KMS-11 (cell line): ENCODE measurements at regions not wholly inside any gene's neighbourhood (a gene's known extent, or its start where the extent isn't known, plus 50 kb on each side); places are given as distances from the start of the nearest gene placed in this dataset.

ENCODE experiments used
- H2AFZ ChIP-seq: fragments of 200-600 bp; sonication (generic); 2 replicates; pipeline ENCODE4 v1.6.1; 2016; ENCODE audit warnings: antibody characterized with exemption, mixed run types, low read depth
- H3K27ac ChIP-seq: fragments of 200-600 bp; sonication (generic); 2 replicates; pipeline ENCODE4 v1.6.1; 2016; ENCODE audit warnings: mild to moderate bottlenecking, mixed run types
- H3K27me3 ChIP-seq: fragments of 200-600 bp; sonication (generic); 2 replicates; pipeline ENCODE4 v1.6.1; 2017; ENCODE audit warnings: mild to moderate bottlenecking, low read depth, mixed run types, moderate library complexity; ENCODE audit not compliant: insufficient read depth
- H3K36me3 ChIP-seq: fragments of 200-600 bp; sonication (generic); 2 replicates; pipeline ENCODE4 v1.6.1; 2017; ENCODE audit warnings: mild to moderate bottlenecking, mixed run types; ENCODE audit not compliant: insufficient read depth
- H3K4me1 ChIP-seq: fragments of 200-600 bp; sonication (generic); 2 replicates; pipeline ENCODE4 v1.6.1; 2016; ENCODE audit warnings: mild to moderate bottlenecking, low read depth, mixed run types; ENCODE audit not compliant: poor library complexity, severe bottlenecking
- H3K4me2 ChIP-seq: fragments of 200-600 bp; sonication (generic); 2 replicates; pipeline ENCODE4 v1.7.0; 2016; ENCODE audit warnings: mild to moderate bottlenecking, mixed run types
- H3K4me3 ChIP-seq: fragments of 200-600 bp; sonication (generic); IDR thresholded peaks from 2 replicates; pipeline ENCODE4 v1.6.1; 2017; ENCODE audit warnings: low read depth, low read length, mixed read lengths; ENCODE audit not compliant: insufficient read depth
- H3K79me2 ChIP-seq: fragments of 200-600 bp; sonication (generic); 2 replicates; pipeline ENCODE4 v1.6.1; 2016; ENCODE audit warnings: low read depth, mixed run types; ENCODE audit not compliant: insufficient read depth
- H3K9ac ChIP-seq: fragments of 200-600 bp; sonication (generic); 2 replicates; pipeline ENCODE4 v1.6.1; 2016; ENCODE audit warnings: mild to moderate bottlenecking, mixed run types
- H4K20me1 ChIP-seq: fragments of 200-600 bp; sonication (generic); 2 replicates; pipeline ENCODE4 v1.6.1; 2016; ENCODE audit warnings: mild to moderate bottlenecking, mixed run types; ENCODE audit not compliant: insufficient read depth
- TF ChIP-seq, protein P1 (sequence below): fragments of 200-600 bp; sonication (generic); conservative IDR thresholded peaks from 2 replicates; pipeline ENCODE4 v1.6.1; 2017; ENCODE audit warnings: low read depth, mild to moderate bottlenecking, antibody characterized with exemption, low read length, moderate library complexity, mixed read lengths

DNA sequence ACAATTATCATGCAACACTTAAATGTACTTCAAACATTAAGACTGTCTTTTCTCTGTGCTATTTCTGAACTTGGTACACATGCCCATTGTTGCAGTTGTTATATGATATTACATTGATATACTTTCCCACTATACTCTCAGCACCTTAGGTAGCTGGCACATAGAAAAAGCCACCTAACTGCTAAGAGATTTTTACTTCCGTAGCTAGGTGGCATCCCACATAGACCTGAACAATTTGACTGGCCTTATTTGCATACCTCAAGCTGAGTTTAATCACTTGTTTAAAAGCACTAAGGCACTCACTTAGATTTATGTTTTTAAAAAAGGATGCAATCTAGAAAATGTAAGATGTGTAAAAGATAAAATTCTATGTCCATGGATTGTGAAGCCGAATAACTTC, 194.2 kb downstream of the POU4F1 start:
- no peaks in the 10 kb centered on the region for H3K27me3 ChIP-seq
- TF ChIP-seq, protein P1, sequence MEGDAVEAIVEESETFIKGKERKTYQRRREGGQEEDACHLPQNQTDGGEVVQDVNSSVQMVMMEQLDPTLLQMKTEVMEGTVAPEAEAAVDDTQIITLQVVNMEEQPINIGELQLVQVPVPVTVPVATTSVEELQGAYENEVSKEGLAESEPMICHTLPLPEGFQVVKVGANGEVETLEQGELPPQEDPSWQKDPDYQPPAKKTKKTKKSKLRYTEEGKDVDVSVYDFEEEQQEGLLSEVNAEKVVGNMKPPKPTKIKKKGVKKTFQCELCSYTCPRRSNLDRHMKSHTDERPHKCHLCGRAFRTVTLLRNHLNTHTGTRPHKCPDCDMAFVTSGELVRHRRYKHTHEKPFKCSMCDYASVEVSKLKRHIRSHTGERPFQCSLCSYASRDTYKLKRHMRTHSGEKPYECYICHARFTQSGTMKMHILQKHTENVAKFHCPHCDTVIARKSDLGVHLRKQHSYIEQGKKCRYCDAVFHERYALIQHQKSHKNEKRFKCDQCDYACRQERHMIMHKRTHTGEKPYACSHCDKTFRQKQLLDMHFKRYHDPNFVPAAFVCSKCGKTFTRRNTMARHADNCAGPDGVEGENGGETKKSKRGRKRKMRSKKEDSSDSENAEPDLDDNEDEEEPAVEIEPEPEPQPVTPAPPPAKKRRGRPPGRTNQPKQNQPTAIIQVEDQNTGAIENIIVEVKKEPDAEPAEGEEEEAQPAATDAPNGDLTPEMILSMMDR = no peak
- H2AFZ ChIP-seq = no peak overlapping the region
- no peaks in the 10 kb centered on the region for H3K79me2 ChIP-seq
- no peaks in the 10 kb centered on the region for H4K20me1 ChIP-seq
- H3K4me3 ChIP-seq = no peak overlapping the region
- H3K36me3 ChIP-seq = no peaks in the 10 kb centered on the region
- no peak overlapping the region for H3K9ac ChIP-seq
- H3K27ac ChIP-seq = no peak overlapping the region
- no peaks in the 10 kb centered on the region for H3K4me1 ChIP-seq
- H3K4me2 ChIP-seq = no peak overlapping the region

DNA sequence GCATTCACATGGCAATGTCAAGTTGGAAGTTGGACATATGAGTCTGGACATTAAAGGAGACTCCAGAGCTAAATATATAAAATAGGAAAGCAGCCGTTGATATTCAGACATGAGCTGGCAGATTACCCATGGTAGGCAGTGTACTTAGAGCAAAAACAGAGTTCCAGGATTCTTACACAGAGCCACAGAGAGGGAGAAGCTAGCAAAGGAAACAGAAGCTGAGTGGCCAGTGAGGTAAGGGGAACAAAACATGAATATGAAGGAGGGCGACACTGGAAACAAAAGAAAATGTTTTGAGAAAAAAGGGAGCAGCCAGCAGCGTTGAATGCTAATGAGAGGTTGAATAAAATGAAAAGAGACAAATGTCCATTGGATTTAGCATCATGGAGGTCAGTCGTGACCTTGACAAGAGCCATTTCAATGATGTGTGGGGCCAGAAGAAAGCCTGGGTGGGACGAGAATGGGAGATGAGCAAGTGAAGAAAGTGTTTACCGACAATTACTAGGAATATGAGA, 198.4 kb downstream of the POU4F1 start:
- H4K20me1 ChIP-seq = no peaks in the 10 kb centered on the region
- no peaks in the 10 kb centered on the region for H3K4me1 ChIP-seq
- no peak overlapping the region for H2AFZ ChIP-seq
- H3K27ac ChIP-seq = no peak overlapping the region
- H3K27me3 ChIP-seq = no peaks in the 10 kb centered on the region
- H3K9ac ChIP-seq = no peak overlapping the region
- no peaks in the 10 kb centered on the region for H3K36me3 ChIP-seq
- H3K4me2 ChIP-seq = no peak overlapping the region
- TF ChIP-seq, protein P1 = no peak
- H3K4me3 ChIP-seq = no peak overlapping the region
- H3K79me2 ChIP-seq = no peaks in the 10 kb centered on the region

DNA sequence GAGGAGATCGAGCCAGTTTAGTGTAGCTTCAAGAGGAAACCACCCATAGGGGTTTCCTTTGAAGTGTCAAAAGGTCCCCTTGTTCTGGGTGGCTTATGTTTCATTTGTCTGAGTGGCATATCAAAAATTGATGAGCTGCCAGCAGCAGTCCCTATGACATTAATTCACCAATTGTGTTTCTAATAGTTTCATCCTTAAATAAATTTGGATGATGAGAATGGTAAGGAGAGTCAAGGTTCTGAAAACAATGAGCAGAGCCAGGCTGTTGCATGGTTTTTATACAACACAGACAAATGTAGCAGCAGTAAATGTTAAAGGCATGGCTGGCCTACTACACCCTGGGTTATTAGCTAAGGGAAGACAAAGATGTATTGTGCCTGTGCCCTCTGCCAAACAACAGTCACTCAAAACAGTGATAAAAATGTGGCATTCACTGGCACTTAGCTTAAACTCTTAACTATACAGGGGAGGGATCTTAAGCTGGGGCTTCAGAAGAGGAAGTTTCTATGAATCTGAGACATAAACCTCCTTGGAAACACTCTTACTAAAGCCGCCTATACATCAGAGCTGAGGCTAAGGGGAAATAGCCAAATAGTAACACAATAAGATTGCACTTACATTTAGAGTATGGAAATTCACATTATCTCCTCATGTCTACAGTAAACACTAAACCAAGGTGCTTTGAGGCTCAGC, 200.5 kb downstream of the POU4F1 start:
- H3K79me2 ChIP-seq = no peaks in the 10 kb centered on the region
- H3K36me3 ChIP-seq = no peaks in the 10 kb centered on the region
- no peak overlapping the region for H3K4me3 ChIP-seq
- TF ChIP-seq, protein P1 = no peak
- H4K20me1 ChIP-seq = no peaks in the 10 kb centered on the region
- no peak overlapping the region for H3K27ac ChIP-seq
- no peaks in the 10 kb centered on the region for H3K4me1 ChIP-seq
- H3K27me3 ChIP-seq = no peaks in the 10 kb centered on the region
- no peak overlapping the region for H3K9ac ChIP-seq
- H3K4me2 ChIP-seq = no peak overlapping the region
- no peak overlapping the region for H2AFZ ChIP-seq

DNA sequence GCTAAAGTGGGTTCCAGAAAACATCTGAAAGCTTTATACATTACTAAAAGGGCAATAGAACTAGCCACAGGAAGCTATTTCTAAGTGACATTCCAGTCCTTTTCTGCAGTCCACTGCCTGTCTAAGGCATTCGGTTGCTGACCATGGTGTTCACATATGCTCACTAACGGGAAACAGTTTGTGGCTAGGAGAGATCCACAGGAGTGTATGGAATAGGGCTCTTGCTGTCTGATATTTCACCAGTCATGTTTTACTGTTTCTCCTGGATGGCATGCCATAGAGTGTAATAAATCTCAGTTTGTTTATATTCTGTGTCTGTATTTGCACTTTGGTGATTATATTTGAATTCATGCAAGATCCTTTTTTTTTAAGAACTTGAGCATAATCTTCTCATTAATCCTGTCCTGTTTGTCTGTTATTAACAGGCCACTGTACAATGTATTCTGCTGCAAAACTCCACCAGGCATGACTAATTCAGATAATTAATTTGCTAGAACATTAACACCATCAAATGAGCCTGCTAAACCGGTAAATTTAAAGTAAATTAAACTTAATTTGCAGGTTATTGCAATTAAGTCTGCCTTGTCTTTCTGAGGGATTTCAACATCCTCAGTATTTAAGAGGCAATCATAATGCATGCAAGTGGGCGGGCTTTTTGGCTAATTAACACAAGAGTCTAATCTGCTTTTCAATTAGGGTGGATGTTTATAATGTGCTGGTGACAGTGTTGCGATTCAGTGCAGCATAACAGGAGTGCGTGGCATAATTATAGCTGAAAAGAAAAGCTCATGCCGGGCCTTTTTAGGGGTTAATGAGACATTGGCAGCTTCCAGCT, 201.3 kb downstream of the POU4F1 start:
- Histone ChIP-seq H3K4me1 (no peaks in the 10 kb centered on the region), H3K27ac (no peak overlapping the region), H3K4me3 (no peak overlapping the region), H3K9ac (no peak overlapping the region), H3K27me3 (no peaks in the 10 kb centered on the region), H4K20me1 (no peaks in the 10 kb centered on the region), H3K4me2 (no peak overlapping the region), H2AFZ (no peak overlapping the region), H3K79me2 (no peaks in the 10 kb centered on the region), H3K36me3 (no peaks in the 10 kb centered on the region)
- TF ChIP-seq, protein P1 = no peak
